Right lobe of liver (tissue), 4 donors: ENCODE measurements at regions not wholly inside any gene's neighbourhood (a gene's known extent, or its start where the extent isn't known, plus 50 kb on each side); places are given as distances from the start of the nearest gene placed in this dataset.

Experiments used
- CTCF ChIP-seq, 4 donors: fragments of 200-600 bp in 3 of 4; fragments of 450-650 bp in 1 of 4; IDR thresholded peaks; one replicate each; pipeline versions ENCODE4 v1.5.1 to v1.8.0; 2016 to 2022; ENCODE audit warnings: antibody characterized with exemption in 4 of 4, mild to moderate bottlenecking in 2 of 4
- POLR2A ChIP-seq: fragments of 450-650 bp; IDR thresholded peaks from one replicate; pipeline ENCODE4 v1.6.1; 2017; ENCODE audit warnings: antibody characterized with exemption, mild to moderate bottlenecking
- donor health status: DM: no; HTN: no; CAD: no.
- donor health status: DM: no; HTN: no; CAD: no.
- donor health status: DM: no; HTN: yes; CAD: no.

- TF ChIP-seq CTCF (IDR thresholded peaks at IDR 0.05) (no peak), POLR2A (no peak)
These were observed 435.8 kb upstream of the JARID2 start for GRCh38 chr6:14810021-14810420.
